OCI-M2 (cell line): ENCODE measurements at regions not wholly inside any gene's neighbourhood (a gene's known extent, or its start where the extent isn't known, plus 50 kb on each side); places are given as distances from the start of the nearest gene placed in this dataset.
"Not testable (repeated sequence)": the region's sequence is repeated elsewhere in the genome, so short reads cannot be mapped to it uniquely, and the experiment has no call there.

ENCODE experiments used
- DNase-seq: peaks from one replicate; lab custom pipeline; 2025; ENCODE audit not compliant: unreplicated experiment; lab: John Stamatoyannopoulos, UW

DNA sequence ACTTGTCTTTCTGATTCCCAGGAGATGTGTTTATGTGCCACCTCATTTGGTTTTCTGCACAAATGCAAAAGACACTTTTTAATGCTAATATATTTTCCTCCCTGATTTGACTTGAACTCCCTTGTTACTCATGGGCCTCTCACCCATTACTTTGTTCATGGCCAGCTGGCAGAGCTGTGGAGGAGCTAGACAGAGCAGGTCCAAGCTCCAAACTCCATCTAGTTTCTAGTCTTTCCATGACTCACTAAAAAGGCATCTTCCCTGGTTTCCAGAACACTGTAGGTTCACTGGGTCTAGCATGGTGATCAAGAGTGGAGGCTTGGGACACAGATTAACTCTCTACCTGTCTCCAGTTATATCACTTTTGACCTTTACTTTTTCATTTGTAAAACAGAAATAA is 161.0 kb upstream of the SLC28A3 start:
- DNase-seq, result no peak

GRCh38 chr9:84502066-84502465 is 161.5 kb upstream of the SLC28A3 start:
- DNase-seq, result no peak

GRCh38 chr9:84504360-84504759 is 163.8 kb upstream of the SLC28A3 start:
- DNase-seq, result no peak

- no peak for DNase-seq
Measured at GRCh38 chr9:84511651-84512050, 157.9 kb upstream of the NTRK2 start.

DNA sequence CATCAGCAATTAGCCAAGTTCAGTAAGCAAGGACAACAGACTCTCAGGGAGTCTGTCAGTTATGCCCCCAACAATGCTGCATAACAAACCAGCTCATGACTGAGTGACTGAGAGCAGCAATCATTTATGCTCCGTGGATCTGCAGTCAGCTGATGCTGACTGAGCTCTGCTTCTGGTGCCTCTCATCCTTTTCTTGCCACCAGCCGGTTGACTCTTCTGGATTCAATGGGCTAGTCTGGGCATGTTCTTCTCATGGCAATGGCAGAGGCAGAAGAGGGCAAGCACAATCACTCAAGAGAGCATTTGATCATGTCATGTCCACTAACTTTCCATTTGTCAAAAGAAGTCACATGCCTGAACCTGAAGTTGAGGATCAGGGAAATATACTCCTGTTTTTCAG is 157.0 kb upstream of the NTRK2 start:
- no peak for DNase-seq

- no peak for DNase-seq
Measured at GRCh38 chr9:84513473-84513872, 156.1 kb upstream of the NTRK2 start.

- DNase-seq, result no peak
Measured at GRCh38 chr9:84513979-84514378, 155.6 kb upstream of the NTRK2 start.

- DNase-seq, result no peak
Measured at GRCh38 chr9:84514421-84514820, 155.1 kb upstream of the NTRK2 start.

DNA sequence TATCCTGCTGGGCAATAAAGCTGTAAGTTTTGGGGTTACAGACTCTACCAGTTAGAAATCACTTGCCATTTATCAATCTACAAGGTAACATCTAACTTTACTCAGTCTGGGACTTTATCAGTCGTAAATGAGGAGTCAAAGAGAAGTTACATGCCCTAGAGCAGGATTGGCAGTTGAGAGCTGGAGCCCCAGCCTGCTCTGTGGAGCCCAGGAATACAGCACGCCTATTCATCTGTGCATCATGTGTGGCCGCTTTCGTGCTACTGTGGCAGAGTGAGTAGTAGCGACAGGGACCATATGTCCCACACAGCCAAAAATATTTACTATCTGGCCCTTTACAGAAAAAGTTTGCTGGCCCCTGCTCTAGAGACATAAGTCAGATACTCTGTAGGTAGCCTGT is 152.5 kb upstream of the NTRK2 start:
- DNase-seq, result no peak

DNA sequence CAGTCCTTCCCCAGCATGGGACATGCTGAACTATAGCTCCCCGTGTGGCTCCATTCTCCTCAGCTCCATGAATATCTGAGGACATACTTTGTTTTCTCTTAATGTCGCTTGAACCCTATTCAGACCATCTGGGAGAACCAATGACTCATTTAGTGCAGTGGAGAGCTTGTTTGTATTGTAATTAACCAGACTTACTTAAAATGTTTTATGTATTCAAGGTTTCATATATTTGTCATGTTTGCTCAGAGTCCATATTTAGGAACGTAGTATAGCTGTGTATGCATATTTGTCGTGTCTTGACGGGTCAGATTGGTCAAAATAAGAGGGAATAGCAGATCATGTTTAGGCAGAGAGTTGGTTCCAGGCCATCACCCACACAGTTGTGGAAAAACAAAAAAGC is 150.1 kb upstream of the NTRK2 start:
- no peak for DNase-seq

DNA sequence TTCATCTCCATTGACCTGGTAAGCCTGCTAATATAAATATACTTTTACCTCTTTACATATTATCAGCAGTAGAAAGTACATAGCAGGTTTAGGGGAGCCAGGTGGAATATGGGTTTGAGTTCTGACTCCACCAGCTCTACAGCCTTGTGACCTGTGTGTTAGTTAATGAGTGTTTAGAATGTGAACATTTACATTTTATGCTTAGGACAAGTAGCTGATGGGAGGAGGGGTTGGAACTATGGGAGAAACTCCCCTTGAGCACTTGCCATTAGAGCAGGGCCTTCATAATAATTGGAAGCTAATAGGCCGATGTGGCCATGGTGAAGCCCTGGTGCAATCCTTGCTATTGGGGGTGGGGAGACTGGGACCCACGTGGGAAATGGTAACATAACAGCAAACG is 148.3 kb upstream of the NTRK2 start:
- DNase-seq, result no peak

GRCh38 chr9:84526211-84526610 is 143.3 kb upstream of the NTRK2 start:
- not testable (repeated sequence) for DNase-seq

DNA sequence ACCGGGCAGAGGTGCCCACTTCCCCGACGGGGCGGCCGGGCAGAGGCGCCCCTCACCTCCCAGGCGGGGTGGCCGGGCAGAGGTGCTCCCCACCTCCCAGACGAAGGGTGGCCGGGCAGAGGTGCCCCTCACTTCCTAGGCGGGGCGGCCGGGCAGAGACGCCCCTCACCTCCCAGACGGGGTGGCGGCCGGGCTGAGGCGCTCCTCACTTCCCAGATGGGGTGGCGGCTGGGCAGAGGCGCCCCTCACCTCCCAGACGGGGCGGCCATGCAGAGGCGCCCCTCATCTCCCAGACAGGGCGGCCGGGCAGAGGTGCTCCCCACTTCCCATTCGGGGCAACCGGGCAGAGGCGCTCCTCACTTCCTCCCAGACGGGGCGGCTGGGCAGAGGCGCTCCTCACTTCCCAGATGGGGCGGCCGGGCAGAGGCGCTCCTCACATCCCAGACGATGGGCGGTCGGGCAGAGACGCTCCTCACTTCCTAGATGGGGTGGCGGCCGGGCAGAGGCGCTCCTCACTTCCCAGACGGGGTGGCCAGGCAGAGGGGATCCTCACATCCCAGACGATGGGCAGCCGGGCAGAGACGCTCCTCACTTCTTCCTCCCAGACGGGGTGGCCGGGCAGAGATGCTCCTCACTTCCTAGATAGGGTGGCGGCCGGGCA is 142.3 kb upstream of the NTRK2 start:
- not testable (repeated sequence) for DNase-seq

DNA sequence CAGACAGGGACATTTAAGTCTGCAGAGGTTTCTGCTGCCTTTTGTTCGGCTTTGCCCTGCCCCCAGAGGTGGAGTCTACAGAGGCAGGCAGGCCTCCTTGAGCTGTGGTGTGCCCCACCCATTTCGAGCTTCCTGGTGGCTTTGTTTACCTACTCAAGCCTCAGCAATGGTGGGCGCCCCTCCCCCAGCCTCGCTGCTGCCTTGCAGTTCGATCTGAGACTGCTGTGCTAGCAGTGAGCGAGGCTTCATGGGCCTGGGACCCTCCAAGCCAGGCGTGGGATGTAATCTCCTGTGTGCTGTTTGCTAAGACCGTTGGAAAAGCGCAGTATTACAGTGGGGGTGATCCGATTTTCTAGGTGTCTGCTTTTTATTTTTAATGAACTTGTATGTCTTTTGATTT is 133.6 kb upstream of the NTRK2 start:
- not testable (repeated sequence) for DNase-seq

DNA sequence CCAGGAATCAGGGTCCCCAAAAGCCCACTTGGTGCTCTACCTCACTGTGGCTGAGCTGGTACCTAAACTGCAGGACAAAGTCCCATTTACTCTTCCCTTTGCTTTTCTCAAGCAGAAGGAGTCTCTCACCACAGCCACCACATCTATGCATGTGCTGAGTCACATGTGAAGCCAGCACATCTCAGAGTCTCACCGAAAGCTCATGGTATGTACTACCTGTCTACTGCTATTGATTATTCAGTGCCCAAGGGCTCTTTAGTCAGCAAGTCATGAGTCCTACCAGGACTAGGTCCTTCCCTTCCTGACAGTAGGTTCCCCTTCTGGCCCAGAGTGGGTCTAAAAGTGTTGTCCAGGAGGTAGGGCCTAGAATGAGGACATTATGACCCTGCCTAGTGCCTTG is 130.7 kb upstream of the NTRK2 start:
- no peak for DNase-seq

DNA sequence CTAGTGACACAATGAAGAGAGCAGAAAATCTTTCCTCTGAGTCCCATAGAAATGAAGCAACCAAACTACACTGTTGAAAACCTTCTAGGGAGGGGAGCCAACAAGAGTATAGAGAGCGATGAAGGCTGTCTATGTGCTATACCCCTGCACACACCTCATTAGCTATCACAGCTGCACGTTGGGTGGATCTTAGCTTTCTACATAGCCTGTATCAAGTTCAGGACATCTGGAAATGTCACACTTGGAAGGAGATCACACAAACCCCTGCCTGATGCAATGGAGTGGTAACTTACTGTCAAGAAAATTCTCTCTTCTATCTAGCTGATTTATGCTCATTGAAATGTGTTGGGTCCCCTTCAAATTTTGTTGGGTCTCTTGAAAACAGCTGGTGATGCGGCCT is 127.0 kb upstream of the NTRK2 start:
- no peak for DNase-seq

DNA sequence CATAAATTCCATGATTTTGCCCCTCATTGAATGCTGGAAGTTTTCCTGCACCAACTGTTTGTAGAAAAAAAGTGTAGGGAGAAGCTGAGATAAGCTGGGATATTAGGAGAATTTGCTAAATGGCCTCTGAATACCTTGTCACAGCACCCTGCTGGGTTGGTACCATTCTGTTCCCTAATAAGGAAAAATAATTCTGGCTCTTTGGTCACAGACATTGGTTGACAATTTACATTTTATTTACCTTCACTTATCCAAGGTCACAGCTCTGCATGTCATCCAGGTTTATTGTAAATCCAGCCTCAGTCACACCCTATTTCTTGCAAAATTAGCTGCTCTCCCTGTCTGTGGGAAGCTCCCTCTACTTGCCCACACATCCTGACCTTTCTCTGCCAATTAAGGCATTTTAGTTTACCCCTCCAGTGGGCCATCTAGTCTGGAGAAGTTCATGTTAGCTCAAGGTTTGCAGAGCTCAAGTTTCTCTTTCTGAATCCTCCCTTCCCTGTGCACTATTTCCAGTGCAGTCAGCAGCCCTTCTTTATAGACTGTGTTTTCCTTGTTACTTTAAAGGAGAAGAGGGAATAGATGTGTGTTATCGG is 115.4 kb upstream of the NTRK2 start:
- no peak for DNase-seq

DNA sequence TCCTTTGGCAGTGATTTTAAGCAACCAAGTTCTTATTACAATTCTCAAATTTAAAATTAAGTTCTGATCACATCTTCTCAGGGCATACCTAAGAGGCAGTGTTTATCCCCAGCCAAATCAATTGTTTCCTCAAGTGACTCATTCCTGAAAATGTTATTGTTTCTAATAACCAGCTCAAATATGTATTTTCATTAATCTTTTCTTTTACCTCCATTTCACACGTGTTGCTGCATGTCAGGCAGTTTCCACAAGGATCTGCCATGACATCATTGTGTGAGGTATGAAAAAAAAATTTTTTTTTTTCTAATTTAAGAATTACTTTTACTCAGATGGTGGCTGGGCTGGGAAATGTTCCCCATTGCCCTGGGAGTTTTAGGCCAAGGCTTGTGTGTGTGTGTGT is 113.0 kb upstream of the NTRK2 start:
- DNase-seq, result no peak

GRCh38 chr9:84557751-84558150 is 111.8 kb upstream of the NTRK2 start:
- DNase-seq, result no peak

DNA sequence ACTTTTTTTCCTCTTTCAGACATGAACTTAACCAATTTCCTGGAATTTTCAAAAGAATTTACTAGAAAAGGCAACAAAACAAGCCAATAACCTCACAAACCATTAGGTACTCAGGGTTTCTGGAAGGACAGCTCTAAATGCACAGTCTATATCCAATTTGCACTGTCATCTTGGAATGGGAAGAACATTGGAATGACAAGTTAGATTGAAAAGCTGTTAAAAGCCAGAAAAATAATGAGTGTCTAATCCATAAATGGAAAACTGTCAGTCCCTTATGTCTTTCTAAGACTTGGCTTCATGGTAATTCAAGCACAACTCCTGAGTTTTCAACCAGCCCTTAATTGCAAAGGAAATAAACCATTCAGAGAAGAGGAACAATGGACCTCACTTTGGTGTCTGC is 105.8 kb upstream of the NTRK2 start:
- DNase-seq, result no peak

- no peak for DNase-seq
Measured at GRCh38 chr9:84567805-84568204, 101.7 kb upstream of the NTRK2 start.

DNA sequence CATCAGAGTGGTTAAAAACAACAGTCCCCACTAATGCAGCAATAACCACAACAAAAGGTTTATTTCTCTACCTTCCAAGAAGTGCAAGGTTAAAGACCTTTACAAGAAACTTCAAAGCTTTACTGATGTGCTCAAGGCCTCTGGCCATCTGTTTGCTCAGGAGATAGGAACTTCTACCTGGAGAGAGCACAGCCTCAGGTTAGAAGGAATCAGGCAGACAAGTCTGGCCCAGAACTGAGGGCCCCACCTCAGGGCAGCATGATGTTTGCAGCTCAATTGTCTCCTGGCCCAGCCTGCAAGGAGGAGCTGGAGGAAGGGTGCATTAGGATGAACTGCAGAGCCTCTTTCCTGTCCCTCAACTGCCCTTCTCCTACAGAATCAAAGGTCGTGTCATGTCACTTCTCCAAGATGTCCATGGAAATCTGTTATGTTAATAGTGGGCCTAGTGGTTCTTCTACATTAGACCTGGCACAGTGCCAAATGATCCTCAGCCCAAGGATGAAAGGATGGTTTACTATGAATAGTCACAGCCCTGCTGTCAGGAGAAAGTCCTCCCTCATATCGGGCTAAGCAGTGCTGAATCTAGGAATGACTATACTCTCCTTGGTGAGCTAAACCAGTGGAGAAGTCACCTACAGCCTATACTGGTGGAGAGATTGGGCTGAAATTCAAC is 98.9 kb upstream of the NTRK2 start:
- no peak for DNase-seq

DNA sequence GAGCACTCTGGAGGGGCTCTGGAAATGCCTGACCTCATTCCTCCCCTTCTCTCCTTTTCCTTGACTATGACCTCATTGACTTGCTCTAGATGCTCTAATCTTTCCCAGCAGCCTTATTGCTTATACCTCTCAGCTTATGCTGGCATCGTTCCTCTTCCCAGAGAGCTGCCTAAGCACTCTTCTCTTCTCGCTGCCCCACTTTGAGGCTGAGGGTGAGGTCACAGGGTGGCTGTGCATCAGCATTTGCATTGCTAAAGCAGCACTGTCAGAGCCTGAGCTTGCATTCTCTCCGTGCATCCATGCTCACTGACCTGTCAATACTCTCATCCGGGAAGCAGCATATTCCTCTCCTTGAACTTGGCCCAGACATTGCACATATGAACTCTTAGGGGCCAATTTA is 96.4 kb upstream of the NTRK2 start:
- DNase-seq, result no peak
